Gastrocnemius medialis (tissue), 4 donors: ENCODE measurements at regions not wholly inside any gene's neighbourhood (a gene's known extent, or its start where the extent isn't known, plus 50 kb on each side); places are given as distances from the start of the nearest gene placed in this dataset.

ENCODE experiments used
- POLR2A ChIP-seq, 2 donors: fragments of 450-650 bp; IDR thresholded peaks; one replicate each; pipeline ENCODE4 v1.6.1; 2017; ENCODE audit warnings: antibody characterized with exemption in 2 of 2, mild to moderate bottlenecking in 2 of 2, moderate library complexity in 2 of 2
- TF ChIP-seq, protein P1 (sequence below), 5 experiments: fragments of 450-650 bp in 3 of 5; fragments of 200-600 bp in 2 of 5; sonication (generic) in 2 of 5; IDR thresholded peaks in 4 of 5; conservative IDR thresholded peaks in 1 of 5; 1 replicate in 4 of 5; 2 replicates in 1 of 5; pipeline ENCODE4 v1.5.1; 2016 to 2019; ENCODE audit warnings: antibody characterized with exemption in 5 of 5, mild to moderate bottlenecking in 3 of 5, moderate library complexity in 3 of 5

DNA sequence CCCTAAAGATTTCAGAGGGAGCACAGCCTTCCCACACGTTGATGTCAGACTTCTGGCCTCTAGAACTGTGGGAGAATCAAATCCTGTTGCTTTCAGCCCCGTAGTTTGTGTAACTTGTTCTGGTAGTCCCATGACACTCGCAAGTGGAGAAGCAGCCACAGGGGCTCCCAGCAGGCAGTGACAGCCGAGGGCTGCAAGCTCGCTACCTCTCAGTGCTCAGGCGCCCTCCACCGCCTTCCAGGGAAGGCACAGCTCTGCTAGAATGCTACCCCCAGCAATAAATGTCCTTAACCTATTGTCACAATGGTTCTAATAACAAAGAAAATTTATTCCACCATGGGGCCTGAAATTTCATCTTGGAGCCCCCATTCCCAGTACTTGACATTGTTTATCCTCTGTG is 143.1 kb upstream of the ZNF236 start:
- TF ChIP-seq, protein P1, sequence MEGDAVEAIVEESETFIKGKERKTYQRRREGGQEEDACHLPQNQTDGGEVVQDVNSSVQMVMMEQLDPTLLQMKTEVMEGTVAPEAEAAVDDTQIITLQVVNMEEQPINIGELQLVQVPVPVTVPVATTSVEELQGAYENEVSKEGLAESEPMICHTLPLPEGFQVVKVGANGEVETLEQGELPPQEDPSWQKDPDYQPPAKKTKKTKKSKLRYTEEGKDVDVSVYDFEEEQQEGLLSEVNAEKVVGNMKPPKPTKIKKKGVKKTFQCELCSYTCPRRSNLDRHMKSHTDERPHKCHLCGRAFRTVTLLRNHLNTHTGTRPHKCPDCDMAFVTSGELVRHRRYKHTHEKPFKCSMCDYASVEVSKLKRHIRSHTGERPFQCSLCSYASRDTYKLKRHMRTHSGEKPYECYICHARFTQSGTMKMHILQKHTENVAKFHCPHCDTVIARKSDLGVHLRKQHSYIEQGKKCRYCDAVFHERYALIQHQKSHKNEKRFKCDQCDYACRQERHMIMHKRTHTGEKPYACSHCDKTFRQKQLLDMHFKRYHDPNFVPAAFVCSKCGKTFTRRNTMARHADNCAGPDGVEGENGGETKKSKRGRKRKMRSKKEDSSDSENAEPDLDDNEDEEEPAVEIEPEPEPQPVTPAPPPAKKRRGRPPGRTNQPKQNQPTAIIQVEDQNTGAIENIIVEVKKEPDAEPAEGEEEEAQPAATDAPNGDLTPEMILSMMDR (IDR thresholded peaks at IDR 0.05 in 4 of 5, conservative IDR thresholded peaks at IDR 0.05 in 1 of 5) = no peak
- no peak for TF ChIP-seq POLR2A (IDR thresholded peaks at IDR 0.05)
